DMS114 treated with DMSO at 0.1 percent for 48 hours (cell line): ENCODE measurements at regions not wholly inside any gene's neighbourhood (a gene's known extent, or its start where the extent isn't known, plus 50 kb on each side); places are given as distances from the start of the nearest gene placed in this dataset.
"Not testable (repeated sequence)": the region's sequence is repeated elsewhere in the genome, so short reads cannot be mapped to it uniquely, and the experiment has no call there.

Source experiments
- DNase-seq: peaks from one replicate; lab custom pipeline; 2025; ENCODE audit not compliant: unreplicated experiment; lab: John Stamatoyannopoulos, UW

DNA sequence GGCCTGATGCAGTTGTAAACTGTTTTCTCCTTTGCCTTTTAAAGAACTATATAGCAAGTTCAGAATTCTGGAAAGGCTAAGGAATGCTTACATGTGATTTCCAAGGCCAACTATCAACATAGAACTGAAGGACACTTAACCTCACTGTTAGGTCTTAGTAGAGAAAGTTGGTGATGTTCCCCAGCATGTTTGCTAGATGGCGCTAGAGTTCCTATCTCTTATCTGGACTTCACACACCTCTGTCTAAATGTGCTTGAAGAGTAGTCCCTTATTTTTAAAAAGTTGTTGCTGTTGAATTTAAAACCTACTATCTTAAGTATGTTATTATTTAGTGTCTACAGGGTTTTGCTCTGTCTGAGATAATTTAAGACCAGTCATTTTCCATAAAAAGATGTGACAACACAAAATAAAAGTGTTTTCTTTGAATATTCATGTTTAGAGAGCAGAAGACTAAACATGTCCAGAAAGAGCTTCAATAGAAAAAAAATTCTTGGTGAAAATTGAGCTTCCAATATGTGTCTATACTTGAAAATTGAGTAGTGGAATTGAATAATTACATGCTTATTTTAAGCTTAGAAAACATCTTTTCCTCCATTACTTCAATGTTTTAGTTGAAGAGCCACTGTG lies 237.3 kb downstream of the S1PR1 start:
- DNase-seq: no peak

DNA sequence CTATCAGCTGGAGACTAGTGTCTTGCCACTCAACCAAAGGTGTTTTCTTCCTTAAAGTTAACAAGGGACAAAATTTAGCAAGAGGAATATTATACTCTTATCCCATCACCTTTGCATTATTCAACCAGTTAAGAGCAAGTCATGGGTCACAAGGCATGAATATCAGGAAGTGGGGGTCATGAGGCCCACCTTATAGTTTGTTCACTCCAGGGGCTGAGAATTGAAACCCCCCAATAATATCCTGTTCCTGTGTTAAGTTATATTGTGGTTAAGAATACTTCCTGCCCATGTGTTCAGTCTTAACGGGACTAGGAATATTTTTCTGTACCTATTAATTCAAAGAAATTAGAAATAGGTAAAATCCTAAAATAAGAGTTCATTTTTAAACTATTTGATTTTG lies 239.7 kb downstream of the S1PR1 start:
- DNase-seq: no peak

DNA sequence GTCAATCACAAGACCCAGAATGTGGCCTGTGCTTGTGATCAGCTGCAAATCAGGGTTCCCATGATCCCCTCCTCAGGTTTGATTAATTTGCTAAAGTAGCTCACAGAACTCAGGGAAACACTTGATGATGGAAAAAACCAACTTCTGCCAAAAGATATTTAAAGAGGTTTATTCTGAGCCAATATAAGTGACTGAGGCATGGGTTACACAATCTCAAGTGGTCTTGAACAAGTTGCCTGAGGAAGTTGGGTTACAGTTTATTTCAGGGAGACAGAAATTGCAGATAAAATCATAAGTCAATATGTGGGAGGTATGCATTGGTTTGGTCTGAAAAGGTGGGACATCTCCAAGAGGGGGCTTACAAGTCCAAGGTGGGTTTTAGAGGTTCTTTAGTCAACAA lies 243.1 kb downstream of the S1PR1 start:
- no peak for DNase-seq

DNA sequence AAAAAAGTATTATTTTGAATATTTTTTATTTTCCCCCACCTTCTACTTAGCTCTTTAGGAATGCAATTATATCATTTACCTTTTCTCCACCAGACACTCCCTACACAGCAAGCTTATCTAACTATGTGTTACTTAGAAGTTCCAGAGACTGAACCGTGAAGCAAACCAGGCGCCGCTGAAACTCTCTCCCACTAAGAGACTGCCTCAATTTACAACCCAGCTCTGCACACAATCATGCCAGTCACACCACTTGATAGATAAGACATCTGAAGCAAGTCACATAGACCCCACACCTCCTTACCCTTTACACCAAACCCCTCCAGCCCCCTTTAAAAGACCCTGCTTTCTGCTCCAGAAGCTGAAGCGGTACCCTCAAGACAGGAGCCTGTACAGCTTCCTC lies 245.5 kb downstream of the S1PR1 start:
- no peak for DNase-seq

DNA sequence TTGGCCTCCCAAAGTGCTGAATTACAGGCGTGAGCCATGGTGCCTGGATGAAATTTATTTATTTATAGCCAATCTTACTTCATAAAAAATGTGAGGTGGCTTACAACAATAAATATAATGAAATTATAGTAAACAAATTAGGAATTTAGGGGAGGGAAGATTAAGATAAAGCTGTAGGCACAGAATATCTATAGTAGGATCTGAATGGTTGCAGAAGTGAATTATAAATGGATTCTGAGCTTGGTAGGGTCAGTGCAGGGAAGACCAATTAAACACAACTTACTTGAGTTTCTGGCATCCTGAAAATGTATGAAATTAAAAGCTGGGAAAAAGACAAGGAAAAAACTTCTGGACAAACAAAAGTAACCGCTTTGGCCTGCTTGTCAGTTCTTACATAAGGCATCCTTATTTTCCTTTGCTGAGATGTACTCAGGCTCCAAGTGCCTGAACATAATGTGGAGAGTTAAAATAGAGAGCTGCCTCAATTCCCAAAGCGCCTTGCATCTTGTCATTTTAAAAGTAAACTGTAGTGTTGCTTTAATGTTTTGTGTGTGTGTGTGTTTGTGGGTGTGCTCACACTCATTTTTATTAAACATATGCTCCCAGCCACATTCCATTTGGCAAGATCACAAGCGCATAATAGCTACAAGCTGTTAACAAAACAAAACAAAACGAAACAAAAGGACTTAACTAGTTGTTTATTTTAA lies 247.3 kb downstream of the S1PR1 start:
- no peak for DNase-seq

DNA sequence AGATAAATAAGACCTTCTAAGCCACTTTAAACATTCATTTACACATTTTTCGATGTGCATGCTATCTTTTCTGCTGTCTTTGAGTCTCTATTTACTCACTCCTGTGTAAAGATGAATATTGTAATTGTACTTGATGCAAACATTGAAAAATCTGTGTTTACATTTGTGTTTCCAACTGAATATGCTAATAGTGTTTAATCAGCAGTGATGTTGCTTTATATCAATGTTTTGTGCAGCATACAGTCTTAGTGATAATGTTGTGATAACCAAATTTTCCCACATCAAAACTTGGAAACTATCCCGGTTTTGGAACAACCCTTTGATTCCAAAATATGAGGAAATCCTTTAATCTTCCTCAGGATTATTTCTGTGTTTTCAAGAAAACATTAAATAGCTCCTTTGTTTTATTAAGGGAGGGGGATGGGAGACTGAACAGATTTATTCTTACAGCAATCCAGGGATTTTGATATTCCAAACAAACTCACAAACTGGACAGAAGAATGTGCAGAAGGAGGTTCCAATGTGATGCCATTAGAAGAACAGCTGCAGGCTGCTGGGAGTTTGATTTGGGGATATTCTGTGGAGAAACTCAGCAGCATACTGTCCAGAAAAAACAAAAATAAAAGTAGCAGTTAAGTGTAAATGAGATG lies 248.0 kb downstream of the S1PR1 start:
- DNase-seq: no peak

DNA sequence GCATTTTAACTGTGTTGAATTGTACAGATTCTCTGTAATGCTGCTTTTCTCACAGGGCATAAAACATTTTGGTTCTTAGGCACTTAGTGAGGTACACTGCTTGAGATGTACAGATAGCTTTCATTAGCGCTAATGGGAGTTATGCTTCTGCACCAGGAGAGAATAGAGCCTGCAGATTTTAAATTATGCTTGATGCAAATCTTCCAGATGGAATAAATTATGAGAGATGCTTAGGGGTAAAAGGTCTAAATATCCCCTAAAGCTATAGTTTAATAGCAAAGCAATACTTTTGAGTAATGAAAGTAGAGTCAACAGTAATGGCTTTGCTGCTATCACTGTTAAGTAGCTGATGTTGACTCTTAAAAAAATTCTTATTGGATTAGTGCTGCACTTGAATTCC lies 248.9 kb downstream of the S1PR1 start:
- no peak for DNase-seq

DNA sequence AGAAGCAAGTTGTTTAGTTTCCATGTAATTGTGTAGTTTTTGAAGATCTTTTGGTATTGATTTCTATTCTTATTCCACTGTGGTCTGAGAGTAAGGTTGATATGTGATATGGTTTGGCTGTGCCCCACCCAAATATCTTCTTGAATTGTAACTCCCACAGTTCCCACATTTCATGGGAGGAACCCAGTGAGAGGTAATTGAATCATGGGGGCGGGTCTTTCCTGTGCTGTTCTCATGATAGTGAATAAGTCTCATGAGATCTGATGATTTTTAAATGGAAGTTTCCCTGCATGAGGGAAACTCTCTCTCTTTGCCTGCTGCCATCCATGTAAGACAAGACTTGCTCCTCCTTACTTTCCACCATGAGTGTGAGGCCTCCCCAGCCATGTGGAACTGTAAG lies 255.3 kb downstream of the S1PR1 start:
- not testable (repeated sequence) for DNase-seq

DNA sequence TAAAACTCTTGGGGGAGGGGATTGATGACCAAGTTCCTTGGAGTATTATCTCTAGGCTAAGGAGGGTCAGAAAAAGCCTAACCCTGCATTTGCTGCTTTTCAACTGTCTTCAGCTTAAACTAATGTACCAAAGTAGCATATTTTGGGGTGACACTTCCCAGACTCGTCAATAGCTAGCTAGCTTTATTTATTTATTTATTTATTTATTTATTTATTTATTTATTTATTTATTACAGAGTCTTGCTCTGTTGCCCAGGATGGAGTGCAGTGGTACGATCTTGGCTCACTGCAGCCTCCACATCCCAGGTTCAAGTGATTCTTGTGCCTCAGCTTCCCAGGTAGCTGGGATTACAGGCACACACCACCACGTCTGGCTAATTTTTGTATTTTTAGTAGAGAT lies 257.1 kb downstream of the S1PR1 start:
- not testable (repeated sequence) for DNase-seq

DNA sequence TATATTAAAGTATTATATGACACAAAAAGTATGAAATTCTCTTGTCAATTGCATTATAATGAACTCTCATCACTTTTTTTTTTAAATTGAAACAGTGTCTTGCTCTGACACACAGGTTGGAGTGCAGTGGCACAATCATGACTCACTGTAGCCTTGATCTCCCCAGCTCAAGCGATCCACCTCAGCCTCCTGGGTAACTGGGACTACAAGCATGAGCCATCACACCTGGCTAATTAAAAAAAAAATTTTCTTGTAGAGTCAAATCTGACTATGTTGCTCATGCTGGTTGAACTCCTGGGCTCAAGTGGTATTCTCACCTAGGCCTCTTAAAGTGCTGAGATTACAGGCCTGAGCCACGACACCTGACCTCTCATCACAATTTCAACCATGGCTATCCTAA lies 259.3 kb downstream of the S1PR1 start:
- DNase-seq: no peak

DNA sequence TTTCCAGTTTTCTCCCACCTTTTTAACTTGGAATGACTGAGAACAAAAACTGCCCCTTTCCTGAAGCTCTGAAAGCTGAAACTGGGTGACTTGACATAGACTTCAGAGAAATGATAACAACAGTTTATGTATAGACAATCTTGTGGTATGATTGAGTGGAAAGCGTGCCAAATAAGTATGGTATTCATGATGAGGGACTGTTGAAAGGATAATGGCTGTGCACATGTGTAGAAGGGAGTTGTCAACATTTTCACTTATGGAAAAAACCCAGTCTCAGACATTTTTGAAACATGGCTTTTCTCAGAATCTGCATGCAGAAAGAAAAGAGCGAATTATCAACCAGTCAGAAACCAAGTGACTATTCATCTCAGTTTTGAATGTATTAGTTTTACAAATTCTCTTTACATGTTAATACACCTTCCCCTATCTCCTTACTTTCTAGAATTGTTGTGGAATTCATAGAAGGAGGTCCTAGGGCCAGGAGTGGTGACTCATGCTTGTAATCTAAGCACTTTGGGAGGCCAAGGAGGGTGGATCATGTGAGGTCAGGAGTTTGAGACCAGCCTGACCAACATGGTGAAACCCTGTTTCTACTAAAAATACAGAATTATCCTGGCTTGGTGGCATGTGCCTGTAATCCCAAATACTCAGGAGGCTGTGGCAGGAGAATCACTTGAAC lies 261.2 kb downstream of the S1PR1 start:
- DNase-seq: no peak

DNA sequence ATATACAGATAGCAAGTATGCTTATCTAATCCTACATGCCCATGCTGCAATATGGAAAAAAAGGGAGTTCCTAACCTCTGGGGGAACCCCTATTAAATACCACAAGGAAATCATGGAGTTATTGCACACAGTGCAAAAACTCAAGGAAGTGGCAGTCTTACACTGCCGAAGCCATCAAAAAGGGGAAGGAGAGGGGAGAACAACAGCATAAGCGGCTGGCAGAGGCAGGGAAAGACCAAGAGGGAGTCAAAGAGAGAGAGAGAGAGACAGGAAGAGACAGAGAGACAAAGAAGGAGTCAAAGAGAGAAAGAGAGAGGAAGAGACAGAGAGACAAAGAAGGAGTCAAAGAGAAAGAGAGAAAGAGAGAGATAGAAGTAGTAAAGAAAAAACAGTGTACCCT lies 267.3 kb downstream of the S1PR1 start:
- not testable (repeated sequence) for DNase-seq

DNA sequence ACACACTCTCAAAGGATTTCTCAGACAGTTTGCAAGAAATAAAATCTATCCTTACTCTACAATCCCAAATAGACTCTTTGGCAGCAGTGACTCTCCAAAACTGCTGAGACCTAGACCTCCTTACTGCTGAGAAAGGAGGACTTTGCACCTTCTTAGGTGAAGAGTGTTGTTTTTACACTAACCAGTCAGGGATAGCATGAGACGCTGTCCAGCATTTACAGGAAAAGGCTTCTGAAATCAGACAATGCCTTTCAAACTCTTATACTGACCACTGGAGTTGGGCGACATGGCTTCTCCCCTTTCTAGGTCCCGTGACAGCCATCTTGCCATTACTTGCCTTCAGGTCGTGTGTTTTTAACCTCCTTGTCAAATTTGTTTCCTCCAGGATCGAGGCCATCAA lies 268.4 kb downstream of the S1PR1 start:
- not testable (repeated sequence) for DNase-seq

DNA sequence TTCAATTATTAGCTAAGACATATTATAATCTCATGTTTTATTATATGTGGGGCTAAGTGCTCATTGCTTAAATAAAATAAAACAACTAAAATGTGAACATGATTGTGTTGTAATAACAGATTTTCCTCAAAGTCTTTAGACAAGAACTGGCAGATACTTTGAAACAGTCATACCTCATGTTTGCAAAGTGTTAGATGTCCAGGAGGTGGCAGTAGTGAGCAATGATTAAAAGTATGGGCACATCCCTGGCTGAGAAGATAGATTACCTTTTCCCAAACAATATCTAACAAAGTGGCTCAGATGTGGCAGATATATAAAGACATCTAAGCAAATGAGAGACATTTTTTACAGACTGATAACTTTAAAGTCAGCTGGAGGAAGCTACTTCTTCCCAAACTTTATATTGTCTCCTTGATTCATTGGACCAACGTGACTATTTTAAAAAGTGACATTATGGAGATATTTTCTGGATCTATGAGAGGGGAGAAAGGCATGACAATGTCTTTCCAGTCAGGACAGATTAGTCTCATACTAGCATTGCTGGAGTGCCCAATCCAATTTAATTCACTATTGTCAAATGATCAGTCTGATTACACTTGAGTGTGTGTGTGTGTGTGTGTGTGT lies 269.8 kb downstream of the S1PR1 start:
- DNase-seq: peak; percentile 49

DNA sequence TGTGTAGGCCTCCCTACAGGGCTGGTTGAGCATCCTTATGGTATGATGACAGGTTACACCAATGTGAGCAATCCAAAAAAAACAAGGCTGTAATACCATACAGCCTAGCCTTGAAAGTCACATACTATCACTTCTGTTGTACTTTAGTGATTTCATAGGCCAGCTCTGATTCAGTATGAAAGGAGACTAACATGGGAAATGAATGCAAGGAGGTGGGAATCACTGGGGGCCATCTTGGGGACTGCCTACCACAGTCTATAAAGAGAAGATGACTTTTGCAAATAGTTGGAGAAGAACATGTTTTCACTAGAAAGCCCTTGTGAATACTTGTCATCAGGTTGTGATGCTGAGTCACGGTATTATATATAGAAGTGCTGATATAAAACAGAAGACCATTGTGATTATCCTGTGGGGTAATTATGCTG lies 270.7 kb downstream of the S1PR1 start:
- DNase-seq: no peak

DNA sequence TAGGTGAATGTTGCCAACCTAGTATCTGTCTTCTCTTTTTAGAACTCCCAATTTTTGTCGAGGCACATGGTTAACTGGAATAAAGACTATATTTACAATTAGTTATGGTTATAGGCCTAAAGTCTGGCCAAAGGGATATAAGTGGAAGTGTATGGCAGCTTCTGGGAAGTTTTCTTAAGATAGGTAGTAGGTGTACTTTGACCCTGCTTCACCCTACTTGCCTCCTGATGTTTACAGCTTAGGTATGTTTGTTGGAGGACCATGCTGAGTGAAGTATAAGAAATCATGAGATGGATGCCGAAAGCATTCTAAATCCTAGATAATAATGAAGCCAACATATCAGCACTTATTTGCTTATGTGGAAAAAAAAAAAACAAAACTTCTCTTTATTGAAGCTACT lies 272.1 kb downstream of the S1PR1 start:
- DNase-seq: no peak

DNA sequence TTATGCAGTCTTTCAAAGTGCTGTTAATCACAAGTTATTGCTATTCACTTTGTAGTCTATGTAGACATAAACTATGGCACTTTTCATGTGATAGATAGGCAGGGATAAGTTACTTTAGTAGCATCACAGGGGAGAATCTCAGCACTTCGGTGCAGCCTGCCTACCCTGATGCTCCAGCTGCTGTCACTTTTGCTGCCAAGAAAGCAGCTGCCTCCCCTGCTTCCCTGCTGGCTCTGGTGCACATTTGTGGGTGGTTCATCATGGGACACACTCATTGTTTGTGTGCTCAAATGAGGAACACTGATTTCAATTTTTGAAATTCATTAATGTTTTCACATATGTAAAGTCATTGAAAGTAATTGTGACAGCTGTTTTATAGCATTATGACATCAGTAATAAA lies 272.6 kb downstream of the S1PR1 start:
- DNase-seq: no peak

DNA sequence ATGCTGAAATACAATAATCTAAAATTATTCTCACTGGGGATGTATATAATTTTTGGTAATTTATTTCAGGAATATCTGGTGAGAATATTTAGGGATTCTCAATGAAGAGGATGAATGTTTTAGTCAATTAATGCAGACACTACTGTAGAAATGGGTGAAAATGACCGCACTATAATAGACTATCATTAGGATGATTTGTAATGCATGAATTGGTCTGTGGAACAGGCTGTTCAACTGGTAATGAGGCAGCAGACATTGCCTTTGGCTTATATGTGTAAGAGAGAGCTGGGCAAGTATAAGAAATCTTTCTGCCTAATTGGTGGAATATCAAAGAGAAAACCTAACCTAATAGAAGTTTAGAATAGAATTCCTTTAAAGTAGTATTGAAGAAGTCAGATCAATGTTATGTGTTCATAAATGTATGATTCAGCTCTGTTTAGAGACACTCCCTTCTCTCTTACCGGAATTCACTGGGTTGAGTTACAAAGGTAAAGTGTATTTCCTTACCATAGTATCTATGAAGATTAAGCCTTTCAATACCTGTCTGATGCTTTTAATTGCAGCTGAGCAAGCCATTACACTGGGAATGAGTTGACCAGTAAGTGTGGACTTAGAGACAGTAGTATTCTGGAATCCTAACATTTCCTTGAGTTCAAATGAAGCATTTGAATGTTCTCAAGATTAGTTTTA lies 274.5 kb downstream of the S1PR1 start:
- DNase-seq: no peak

DNA sequence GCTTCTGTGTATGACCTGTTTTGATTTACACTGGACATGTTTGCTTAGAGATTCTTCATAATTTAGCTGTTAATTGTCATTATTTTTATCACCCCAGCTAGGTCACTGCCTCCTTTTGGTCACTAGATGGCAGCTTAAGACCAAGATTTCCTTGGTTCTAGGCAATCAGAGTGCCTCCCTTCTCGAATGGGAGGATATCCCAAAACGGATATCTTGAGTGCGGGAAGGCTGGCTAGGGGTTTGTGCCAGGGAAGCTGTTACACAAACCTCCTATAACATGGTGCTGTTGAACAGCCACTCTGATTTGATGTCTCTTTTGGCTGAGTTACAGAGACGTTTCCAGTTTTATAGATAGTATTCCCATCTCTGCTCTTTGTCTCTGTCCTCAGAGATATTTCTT lies 283.5 kb downstream of the S1PR1 start:
- peak; percentile 34 for DNase-seq

DNA sequence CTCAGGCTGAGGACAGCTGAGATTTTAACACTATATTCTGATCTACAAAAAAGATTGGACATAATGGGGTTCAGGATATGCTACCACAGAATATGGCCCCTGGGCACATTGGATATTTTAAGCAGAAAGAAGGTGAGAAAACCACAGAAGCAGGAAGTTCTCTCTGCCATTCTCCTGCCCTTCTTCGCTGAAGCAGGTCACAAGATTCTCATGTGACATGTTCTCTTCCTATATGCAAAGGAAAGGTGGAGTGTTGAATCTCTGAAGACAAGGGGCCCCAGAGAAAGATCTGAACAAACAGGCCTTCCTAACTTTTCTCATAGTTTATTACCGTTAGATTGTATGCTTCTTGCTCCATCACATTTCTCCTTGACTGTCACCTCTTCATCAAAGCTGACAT lies 285.7 kb downstream of the S1PR1 start:
- no peak for DNase-seq

DNA sequence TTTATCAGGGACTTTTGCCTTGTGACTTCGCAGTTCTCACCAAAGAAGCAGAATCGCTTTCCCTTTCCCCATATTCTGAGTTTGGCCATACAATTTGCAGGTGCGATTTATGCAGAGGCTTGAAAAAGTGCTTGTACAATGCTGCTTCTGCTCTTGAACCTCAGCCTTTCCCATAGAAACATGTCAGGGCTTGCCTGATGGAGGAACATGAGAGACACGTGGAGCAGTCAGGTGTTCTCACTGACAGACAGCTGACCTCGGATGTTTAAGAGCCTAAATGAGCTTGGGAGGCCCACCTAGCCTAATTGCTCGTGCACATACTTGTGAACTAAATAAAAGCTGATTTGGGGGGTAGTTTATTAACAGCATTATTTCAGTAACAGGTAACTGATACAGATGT lies 290.0 kb downstream of the S1PR1 start:
- DNase-seq: no peak
